ENCODE measurements at regions not wholly inside any gene's neighbourhood (a gene's known extent, or its start where the extent isn't known, plus 50 kb on each side); places are given as distances from the start of the nearest gene placed in this dataset.

DNA sequence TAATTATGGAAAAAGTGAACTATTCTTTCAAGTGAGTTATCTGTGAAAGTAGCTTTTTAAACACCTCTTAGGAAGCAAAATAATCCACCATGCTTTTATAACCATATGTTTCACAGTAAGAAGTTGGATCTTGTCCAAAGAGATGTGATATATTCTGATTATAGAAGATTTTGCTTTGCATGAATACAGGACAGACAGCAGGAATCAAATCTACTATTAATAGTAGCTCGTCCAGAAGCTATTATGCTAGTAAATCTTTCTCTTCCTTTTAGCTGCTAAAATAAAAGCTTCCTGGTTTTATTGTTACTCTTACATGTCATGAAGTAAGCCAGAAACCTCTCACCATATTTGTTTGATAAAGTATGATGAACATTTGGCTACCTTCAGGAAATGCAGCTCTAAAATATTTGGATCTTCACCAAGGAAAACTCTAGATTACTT is 257.0 kb downstream of the IPO8 start:
- Histone ChIP-seq H2AFZ (ENCODE audit: low read length, unreplicated experiment) (no peak overlapping the region), H3K27ac (ENCODE audit: low read depth, low read length) (no peak overlapping the region), H3K27me3 (ENCODE audit: insufficient read depth, low read length) (no peaks in the 10 kb centered on the region)

DNA sequence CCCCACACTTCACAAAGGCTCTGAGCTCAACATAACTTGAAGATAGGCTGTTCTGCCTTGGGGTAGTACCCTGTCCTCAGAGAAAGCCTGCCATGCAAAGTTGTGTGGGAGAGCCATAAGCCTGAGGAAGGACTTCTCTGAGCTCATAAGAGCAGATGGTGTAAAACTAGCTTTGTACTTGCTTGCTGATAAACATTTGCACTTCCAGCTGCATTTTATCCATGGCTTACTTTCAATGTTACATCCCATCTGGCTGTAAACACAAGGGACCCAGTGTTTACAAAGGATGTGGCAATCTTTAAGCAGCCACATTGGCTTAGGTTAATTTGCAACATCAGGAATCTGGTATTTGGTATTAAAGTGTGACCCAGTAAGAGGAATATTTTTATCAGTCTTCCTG is 258.1 kb downstream of the IPO8 start:
- no peak overlapping the region for H3K4me3 ChIP-seq (ENCODE audit: low read depth, low read length)
- H3K27ac ChIP-seq (ENCODE audit: low read depth, low read length) = no peak overlapping the region
- no peaks in the 10 kb centered on the region for H3K27me3 ChIP-seq (ENCODE audit: insufficient read depth, low read length)
- H3K79me2 ChIP-seq (ENCODE audit: control insufficient read depth, insufficient read depth, low read length, unreplicated experiment) = no peaks in the 10 kb centered on the region
- H3K4me1 ChIP-seq (ENCODE audit: control insufficient read depth, insufficient read depth, low read length, unreplicated experiment) = no peaks in the 10 kb centered on the region
- no peaks in the 10 kb centered on the region for H3K36me3 ChIP-seq (ENCODE audit: insufficient read depth, low read length)
- H2AFZ ChIP-seq (ENCODE audit: low read length, unreplicated experiment) = no peak overlapping the region

More for the DNA sequence above, 257.0 kb downstream of the IPO8 start:
- Histone ChIP-seq H3K4me1 (ENCODE audit: control insufficient read depth, insufficient read depth, low read length, unreplicated experiment) (no peaks in the 10 kb centered on the region), H3K4me3 (ENCODE audit: low read depth, low read length) (no peak overlapping the region), H3K79me2 (ENCODE audit: control insufficient read depth, insufficient read depth, low read length, unreplicated experiment) (no peaks in the 10 kb centered on the region), H3K36me3 (ENCODE audit: insufficient read depth, low read length) (no peaks in the 10 kb centered on the region)

DNA sequence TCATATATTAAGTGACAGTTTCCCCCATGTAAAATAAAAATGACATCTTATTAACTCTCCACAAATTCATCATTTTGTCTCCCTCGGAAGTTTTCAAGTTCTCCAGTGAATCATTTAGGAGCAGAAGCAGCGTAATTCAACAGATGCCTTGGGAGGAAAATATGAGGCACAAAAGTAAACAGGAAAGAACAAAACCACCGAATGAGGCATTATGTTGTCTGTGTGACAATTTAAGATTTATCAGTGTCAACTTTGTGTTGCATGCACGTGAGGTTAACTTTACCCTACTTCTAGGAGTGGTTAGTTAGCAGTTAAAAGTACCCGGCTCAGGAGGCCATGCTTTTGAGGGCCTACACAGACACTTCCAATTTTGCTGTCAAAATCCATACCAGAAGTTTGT is 258.6 kb downstream of the IPO8 start:
- H2AFZ ChIP-seq (ENCODE audit: low read length, unreplicated experiment) = no peak overlapping the region
- H3K36me3 ChIP-seq (ENCODE audit: insufficient read depth, low read length) = no peaks in the 10 kb centered on the region
- no peaks in the 10 kb centered on the region for H3K79me2 ChIP-seq (ENCODE audit: control insufficient read depth, insufficient read depth, low read length, unreplicated experiment)
- no peaks in the 10 kb centered on the region for H3K4me1 ChIP-seq (ENCODE audit: control insufficient read depth, insufficient read depth, low read length, unreplicated experiment)
- no peaks in the 10 kb centered on the region for H3K27me3 ChIP-seq (ENCODE audit: insufficient read depth, low read length)
- H3K27ac ChIP-seq (ENCODE audit: low read depth, low read length) = no peak overlapping the region
- H3K4me3 ChIP-seq (ENCODE audit: low read depth, low read length) = no peak overlapping the region

DNA sequence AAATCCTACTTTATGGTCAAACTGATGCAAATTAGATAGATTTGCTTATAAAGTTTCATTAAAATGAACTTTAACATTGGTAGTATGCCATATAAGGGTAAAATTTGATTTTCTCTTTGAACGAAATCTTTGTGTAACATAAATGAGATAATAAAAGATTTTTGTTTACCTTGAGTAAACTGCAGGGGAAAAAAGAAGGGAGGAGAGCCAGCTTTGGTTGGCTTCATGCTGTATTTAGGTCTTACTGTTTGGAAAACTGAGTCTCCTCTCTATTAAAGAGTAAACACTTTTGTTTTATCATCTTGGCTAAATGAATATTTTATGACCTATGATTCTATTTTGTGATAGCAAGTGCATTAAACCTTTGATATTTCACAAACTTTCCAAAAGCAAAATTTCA is 267.6 kb downstream of the IPO8 start:
- Histone ChIP-seq H3K36me3 (ENCODE audit: insufficient read depth, low read length) (no peaks in the 10 kb centered on the region; the same call in 1 of the 2 replicates), H3K27me3 (ENCODE audit: insufficient read depth, low read length) (no peaks in the 10 kb centered on the region), H3K4me3 (ENCODE audit: low read depth, low read length) (no peak overlapping the region), H2AFZ (ENCODE audit: low read length, unreplicated experiment) (no peak overlapping the region), H3K4me1 (ENCODE audit: control insufficient read depth, insufficient read depth, low read length, unreplicated experiment) (no peaks in the 10 kb centered on the region), H3K27ac (ENCODE audit: low read depth, low read length) (no peak overlapping the region), H3K79me2 (ENCODE audit: control insufficient read depth, insufficient read depth, low read length, unreplicated experiment) (no peaks in the 10 kb centered on the region)

DNA sequence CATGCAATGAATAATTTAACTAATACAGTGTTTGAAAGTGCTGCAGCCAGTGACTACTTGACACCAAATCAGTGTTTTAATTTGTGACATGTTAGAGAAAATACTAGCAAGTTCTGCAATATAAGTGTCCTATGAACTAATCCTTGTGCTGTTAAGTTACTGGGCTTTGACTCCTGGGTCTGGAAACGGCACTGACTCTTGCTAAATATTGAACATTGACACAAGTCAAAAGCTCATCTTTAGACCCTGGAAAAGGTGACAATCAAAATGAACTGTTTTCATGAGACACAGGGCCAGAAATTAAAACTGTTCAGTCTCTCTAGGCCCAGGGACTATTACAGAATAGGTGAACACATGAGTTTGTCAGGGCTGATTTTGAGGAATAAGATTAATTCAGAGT is 268.1 kb downstream of the IPO8 start:
- Histone ChIP-seq H3K27ac (ENCODE audit: low read depth, low read length) (no peak overlapping the region), H3K27me3 (ENCODE audit: insufficient read depth, low read length) (no peaks in the 10 kb centered on the region), H3K36me3 (ENCODE audit: insufficient read depth, low read length) (no peaks in the 10 kb centered on the region; the same call in 1 of the 2 replicates), H3K4me3 (ENCODE audit: low read depth, low read length) (no peak overlapping the region), H3K79me2 (ENCODE audit: control insufficient read depth, insufficient read depth, low read length, unreplicated experiment) (no peaks in the 10 kb centered on the region), H3K4me1 (ENCODE audit: control insufficient read depth, insufficient read depth, low read length, unreplicated experiment) (no peaks in the 10 kb centered on the region), H2AFZ (ENCODE audit: low read length, unreplicated experiment) (no peak overlapping the region)

DNA sequence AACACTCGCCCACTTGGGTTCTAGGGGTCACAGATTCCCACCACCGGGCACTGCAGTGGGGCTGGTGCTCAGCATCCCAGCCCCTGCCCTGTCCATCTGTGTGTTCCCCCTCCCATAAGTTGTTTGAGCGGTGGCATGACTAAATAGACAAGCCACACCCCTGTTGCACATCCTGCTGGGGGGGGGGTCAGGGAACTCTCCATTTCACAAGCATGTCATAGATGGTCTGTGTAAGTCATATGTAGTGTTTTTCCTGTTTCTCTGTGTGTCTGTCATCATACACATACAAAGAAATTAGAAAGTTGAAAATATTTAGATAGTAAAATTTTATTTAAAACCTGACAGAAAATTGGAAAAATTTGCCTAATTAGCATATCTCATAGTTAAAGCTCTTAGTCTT is 270.2 kb downstream of the IPO8 start:
- H3K27ac ChIP-seq (ENCODE audit: low read depth, low read length) = no peak overlapping the region
- no peaks in the 10 kb centered on the region for H3K27me3 ChIP-seq (ENCODE audit: insufficient read depth, low read length)
- H3K4me3 ChIP-seq (ENCODE audit: low read depth, low read length) = no peak overlapping the region
- peaks cover 10% of the 10 kb centered on the region for H3K4me1 ChIP-seq (ENCODE audit: control insufficient read depth, insufficient read depth, low read length, unreplicated experiment)
- H3K79me2 ChIP-seq (ENCODE audit: control insufficient read depth, insufficient read depth, low read length, unreplicated experiment) = no peaks in the 10 kb centered on the region
- H2AFZ ChIP-seq (ENCODE audit: low read length, unreplicated experiment) = no peak overlapping the region
- H3K36me3 ChIP-seq (ENCODE audit: insufficient read depth, low read length) = no peaks in the 10 kb centered on the region; the same call in 1 of the 2 replicates

DNA sequence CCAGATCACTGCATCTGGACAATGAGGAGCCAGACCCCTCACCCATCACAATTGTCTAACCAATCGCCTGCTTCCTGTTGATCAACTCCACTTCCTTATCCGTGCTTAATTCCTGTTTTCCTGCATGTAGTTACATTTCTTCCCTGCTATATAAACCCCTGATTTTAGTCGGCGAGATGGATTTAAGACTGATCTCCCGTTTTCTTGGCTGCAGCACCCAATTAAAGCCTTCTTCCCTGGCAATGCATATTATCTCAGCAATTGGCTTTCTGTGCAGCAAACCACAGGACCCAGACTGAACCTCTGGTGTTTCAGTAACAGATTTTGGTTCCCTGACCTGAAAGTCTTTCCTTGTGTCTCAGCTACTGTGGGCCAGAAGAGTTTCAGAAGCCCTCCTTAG is 272.3 kb downstream of the IPO8 start:
- Histone ChIP-seq H2AFZ (ENCODE audit: low read length, unreplicated experiment) (no peak overlapping the region), H3K79me2 (ENCODE audit: control insufficient read depth, insufficient read depth, low read length, unreplicated experiment) (no peaks in the 10 kb centered on the region), H3K27ac (ENCODE audit: low read depth, low read length) (no peak overlapping the region), H3K36me3 (ENCODE audit: insufficient read depth, low read length) (no peaks in the 10 kb centered on the region; the same call in 1 of the 2 replicates), H3K4me3 (ENCODE audit: low read depth, low read length) (no peak overlapping the region), H3K4me1 (ENCODE audit: control insufficient read depth, insufficient read depth, low read length, unreplicated experiment) (peaks cover 18% of the 10 kb centered on the region), H3K27me3 (ENCODE audit: insufficient read depth, low read length) (no peaks in the 10 kb centered on the region)

DNA sequence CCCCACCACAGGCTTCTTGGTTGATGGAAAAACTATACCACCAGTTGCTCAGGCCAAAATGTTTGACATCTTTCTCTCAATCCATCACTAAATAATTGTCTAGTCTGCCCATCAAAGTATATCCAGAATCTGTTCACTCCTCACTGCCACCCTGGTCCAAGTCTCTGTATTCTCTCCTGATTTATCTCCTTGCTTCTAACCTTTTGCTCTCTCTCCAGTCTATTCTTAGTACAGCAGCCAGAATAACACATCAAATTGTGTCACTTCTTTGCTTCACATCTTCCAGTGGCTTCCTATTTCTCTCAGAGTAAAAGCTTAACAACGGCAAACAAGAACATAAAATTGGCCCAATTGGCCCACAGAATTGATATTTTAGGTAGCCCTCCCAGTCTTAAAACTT is 272.8 kb downstream of the IPO8 start:
- H3K36me3 ChIP-seq (ENCODE audit: insufficient read depth, low read length) = no peaks in the 10 kb centered on the region; the same call in 1 of the 2 replicates
- no peak overlapping the region for H2AFZ ChIP-seq (ENCODE audit: low read length, unreplicated experiment)
- no peaks in the 10 kb centered on the region for H3K79me2 ChIP-seq (ENCODE audit: control insufficient read depth, insufficient read depth, low read length, unreplicated experiment)
- no peak overlapping the region for H3K27ac ChIP-seq (ENCODE audit: low read depth, low read length)
- no peak overlapping the region for H3K4me3 ChIP-seq (ENCODE audit: low read depth, low read length)
- H3K27me3 ChIP-seq (ENCODE audit: insufficient read depth, low read length) = no peaks in the 10 kb centered on the region
- H3K4me1 ChIP-seq (ENCODE audit: control insufficient read depth, insufficient read depth, low read length, unreplicated experiment) = peaks cover 21% of the 10 kb centered on the region

DNA sequence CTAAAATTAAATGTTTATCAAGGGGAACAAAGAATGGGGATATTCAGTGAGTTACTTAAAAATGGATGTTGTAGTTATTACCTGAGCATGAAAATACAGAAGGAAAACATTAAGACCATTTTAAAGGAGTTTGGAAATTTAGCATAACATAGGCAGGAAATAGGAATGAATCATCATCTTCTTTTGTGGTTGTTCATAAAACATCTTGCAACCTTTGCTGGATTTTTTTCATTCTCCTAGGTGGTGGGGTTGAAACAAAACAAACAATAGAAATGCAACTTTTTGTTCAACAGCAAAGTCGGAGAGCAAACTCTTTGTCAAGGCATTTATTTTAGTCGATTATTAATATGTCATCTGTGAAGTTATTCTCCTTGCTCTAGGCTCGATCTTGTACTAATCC is 275.1 kb downstream of the IPO8 start:
- Histone ChIP-seq H3K27ac (ENCODE audit: low read depth, low read length) (peak overlapping the region; percentile 65), H3K79me2 (ENCODE audit: control insufficient read depth, insufficient read depth, low read length, unreplicated experiment) (no peaks in the 10 kb centered on the region), H2AFZ (ENCODE audit: low read length, unreplicated experiment) (no peak overlapping the region), H3K4me3 (ENCODE audit: low read depth, low read length) (0 out of 2 replicates have a peak overlapping the region, but pooled peaks have one; percentile 1), H3K27me3 (ENCODE audit: insufficient read depth, low read length) (no peaks in the 10 kb centered on the region), H3K4me1 (ENCODE audit: control insufficient read depth, insufficient read depth, low read length, unreplicated experiment) (peaks cover 41% of the 10 kb centered on the region), H3K36me3 (ENCODE audit: insufficient read depth, low read length) (no peaks in the 10 kb centered on the region; the same call in 1 of the 2 replicates)

DNA sequence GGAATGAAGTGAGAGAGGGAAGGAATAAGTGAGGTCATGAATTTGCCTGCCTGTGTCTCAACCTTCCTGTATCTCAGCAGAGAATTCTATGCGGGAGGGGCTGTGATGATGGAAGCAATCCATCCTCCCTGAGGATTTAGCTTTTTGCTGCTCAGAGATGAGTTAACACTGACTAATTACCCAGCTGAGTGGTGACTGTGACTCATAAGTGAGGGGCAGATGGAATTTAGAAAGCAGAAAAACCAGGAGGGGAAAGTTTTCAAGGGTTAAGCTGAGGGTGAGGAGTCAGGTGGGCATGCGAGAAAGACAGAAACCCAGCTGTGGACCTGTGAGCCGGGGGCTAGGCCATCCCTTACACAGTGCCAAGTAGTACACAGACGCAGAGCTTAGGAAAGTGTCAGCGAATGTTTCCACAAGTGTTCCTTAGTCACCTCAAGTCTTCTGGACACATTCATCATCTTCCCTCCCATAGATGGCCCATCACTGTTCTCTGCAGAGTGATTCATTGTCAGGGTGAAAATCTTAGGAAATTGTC is 277.9 kb downstream of the IPO8 start:
- Histone ChIP-seq H3K27ac (ENCODE audit: low read depth, low read length) (peak overlapping the region; percentile 84), H3K4me3 (ENCODE audit: low read depth, low read length) (peak overlapping the region; percentile 31), H3K79me2 (ENCODE audit: control insufficient read depth, insufficient read depth, low read length, unreplicated experiment) (no peaks in the 10 kb centered on the region), H2AFZ (ENCODE audit: low read length, unreplicated experiment) (peak overlapping the region; percentile 10), H3K36me3 (ENCODE audit: insufficient read depth, low read length) (no peaks in the 10 kb centered on the region), H3K4me1 (ENCODE audit: control insufficient read depth, insufficient read depth, low read length, unreplicated experiment) (peaks cover 57% of the 10 kb centered on the region), H3K27me3 (ENCODE audit: insufficient read depth, low read length) (no peaks in the 10 kb centered on the region)

DNA sequence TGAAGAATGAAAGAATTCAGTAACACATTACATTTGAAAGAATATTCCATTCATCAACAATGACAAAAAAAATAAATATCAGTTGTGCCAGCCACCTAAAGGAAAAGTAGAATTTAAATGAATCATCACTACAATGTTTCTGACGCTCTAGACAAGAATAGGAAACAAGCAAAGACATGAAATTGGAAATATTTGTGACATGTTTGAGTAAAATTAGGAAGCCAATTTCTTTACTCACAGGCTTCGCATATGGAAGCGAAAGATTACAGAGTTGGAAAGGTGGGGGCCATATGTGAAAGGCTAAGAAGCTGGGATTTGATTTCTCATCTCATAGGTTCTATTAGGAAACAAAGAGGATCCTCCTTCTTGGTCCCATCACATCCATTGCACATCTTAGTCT is 279.0 kb downstream of the IPO8 start:
- H3K4me1 ChIP-seq (ENCODE audit: control insufficient read depth, insufficient read depth, low read length, unreplicated experiment) = peaks cover 57% of the 10 kb centered on the region
- no peaks in the 10 kb centered on the region for H3K79me2 ChIP-seq (ENCODE audit: control insufficient read depth, insufficient read depth, low read length, unreplicated experiment)
- peak overlapping the region; percentile 84 for H3K27ac ChIP-seq (ENCODE audit: low read depth, low read length)
- no peaks in the 10 kb centered on the region for H3K36me3 ChIP-seq (ENCODE audit: insufficient read depth, low read length)
- no peaks in the 10 kb centered on the region for H3K27me3 ChIP-seq (ENCODE audit: insufficient read depth, low read length)
- 0 out of 2 replicates have a peak overlapping the region, but pooled peaks have one; percentile 18 for H3K4me3 ChIP-seq (ENCODE audit: low read depth, low read length)
- H2AFZ ChIP-seq (ENCODE audit: low read length, unreplicated experiment) = peak overlapping the region; percentile 10

Measured in ACC112 (cell line).